WTC11 (cell line): ENCODE measurements at regions not wholly inside any gene's neighbourhood (a gene's known extent, or its start where the extent isn't known, plus 50 kb on each side); places are given as distances from the start of the nearest gene placed in this dataset.

Experiments used
- ATAC-seq: fragments of 200-7000 bp; cut with Tn5 transposase; 2 replicates; pipeline ENCODE4 v1.10.0; 2021; ENCODE audit warnings: mild to moderate bottlenecking, moderate library complexity
- CTCF ChIA-PET: fragments of 300-600 bp; sonication (Branson Sonifier 250); formaldehyde crosslinking; loops from one replicate; lab custom pipeline; 2021; ENCODE audit warnings: antibody characterized with exemption; lab: Charles Lee
- POLR2A ChIA-PET: fragments of 350-600 bp; sonication (Branson Sonifier 250); formaldehyde crosslinking; loops from one replicate; lab custom pipeline; 2021; ENCODE audit warnings: antibody characterized with exemption; lab: Charles Lee
- DNase-seq: peaks from one replicate; pipeline ENCODE4 v3.0.0; 2021; ENCODE audit warnings: low spot score
- H3K27ac Mint-ChIP-seq: 2 replicates; pipeline ENCODE4 v1.8.0; 2021; ENCODE audit warnings: mixed read lengths
- H3K27me3 Mint-ChIP-seq: 2 replicates; pipeline ENCODE4 v1.8.0; 2021; ENCODE audit warnings: low read depth, mild to moderate bottlenecking, moderate library complexity, mixed read lengths
- H3K36me3 Mint-ChIP-seq: 2 replicates; pipeline ENCODE4 v1.8.0; 2021; ENCODE audit warnings: mixed read lengths
- H3K4me1 Mint-ChIP-seq: 2 replicates; pipeline ENCODE4 v1.8.0; 2022; ENCODE audit warnings: mixed read lengths
- H3K4me3 Mint-ChIP-seq: 2 replicates; pipeline ENCODE4 v1.8.0; 2021; ENCODE audit warnings: mild to moderate bottlenecking, moderate library complexity, mixed read lengths
- H3K9me3 Mint-ChIP-seq: 2 replicates; pipeline ENCODE4 v1.8.0; 2021; ENCODE audit warnings: mixed read lengths
- ATF2 ChIP-seq: sonication (generic); formaldehyde crosslinking; IDR thresholded peaks from 2 replicates; pipeline ENCODE4 v1.8.1; 2022; ENCODE audit warnings: low read depth, missing genetic modification reagents, borderline replicate concordance
- ATF6 ChIP-seq: sonication (generic); formaldehyde crosslinking; IDR thresholded peaks from 2 replicates; pipeline ENCODE4 v1.8.1; 2023; ENCODE audit warnings: mild to moderate bottlenecking, missing genetic modification reagents
- CREB1 ChIP-seq: sonication (generic); formaldehyde crosslinking; IDR thresholded peaks from 2 replicates; pipeline ENCODE4 v1.8.0; 2023; ENCODE audit warnings: mild to moderate bottlenecking, missing genetic modification reagents
- HMGXB4 ChIP-seq: sonication (generic); formaldehyde crosslinking; IDR thresholded peaks from 2 replicates; pipeline ENCODE4 v1.8.1; 2023; ENCODE audit warnings: mild to moderate bottlenecking, moderate library complexity, missing genetic modification reagents
- IRF2 ChIP-seq: sonication (generic); formaldehyde crosslinking; IDR thresholded peaks from 2 replicates; pipeline ENCODE4 v1.8.0; 2022; ENCODE audit warnings: low read depth, missing genetic modification reagents, borderline replicate concordance
- MLX ChIP-seq: sonication (generic); formaldehyde crosslinking; IDR thresholded peaks from 2 replicates; pipeline ENCODE4 v1.8.1; 2023; ENCODE audit warnings: mild to moderate bottlenecking, missing genetic modification reagents, moderate library complexity
- NFYB ChIP-seq: sonication (generic); formaldehyde crosslinking; conservative IDR thresholded peaks from 2 replicates; pipeline ENCODE4 v1.8.0; 2022; ENCODE audit warnings: low read depth, missing genetic modification reagents
- NR1H2 ChIP-seq: sonication (generic); formaldehyde crosslinking; IDR thresholded peaks from 2 replicates; pipeline ENCODE4 v1.9.0; 2021; ENCODE audit warnings: mild to moderate bottlenecking, moderate library complexity, missing genetic modification reagents
- PRDM15 ChIP-seq: sonication (generic); formaldehyde crosslinking; IDR thresholded peaks from 2 replicates; pipeline ENCODE4 v1.8.0; 2022; ENCODE audit warnings: missing genetic modification reagents
- PREB ChIP-seq: sonication (generic); formaldehyde crosslinking; IDR thresholded peaks from 2 replicates; pipeline ENCODE4 v1.8.1; 2022; ENCODE audit warnings: mild to moderate bottlenecking, missing genetic modification reagents, moderate library complexity, borderline replicate concordance
- RELA ChIP-seq: sonication (generic); formaldehyde crosslinking; IDR thresholded peaks from 2 replicates; pipeline ENCODE4 v1.8.1; 2022; ENCODE audit warnings: missing genetic modification reagents, mild to moderate bottlenecking, borderline replicate concordance
- SMAD3 ChIP-seq: sonication (generic); formaldehyde crosslinking; IDR thresholded peaks from 2 replicates; pipeline ENCODE4 v1.8.0; 2022; ENCODE audit warnings: missing genetic modification reagents, mild to moderate bottlenecking, borderline replicate concordance
- TEAD1 ChIP-seq: sonication (generic); formaldehyde crosslinking; IDR thresholded peaks from 2 replicates; pipeline ENCODE4 v1.8.0; 2022; ENCODE audit warnings: mild to moderate bottlenecking, missing genetic modification reagents
- TEAD4 ChIP-seq: sonication (generic); formaldehyde crosslinking; IDR thresholded peaks from 2 replicates; pipeline ENCODE4 v1.8.0; 2022; ENCODE audit warnings: mild to moderate bottlenecking, missing genetic modification reagents
- ZMAT4 ChIP-seq: fragments of 250-450 bp; sonication (Bioruptor Pico); IDR thresholded peaks from 2 replicates; pipeline ENCODE4 v1.9.0; 2021; ENCODE audit warnings: mild to moderate bottlenecking
- ZNF232 ChIP-seq: sonication (generic); formaldehyde crosslinking; IDR thresholded peaks from 2 replicates; pipeline ENCODE4 v1.8.0; 2022; ENCODE audit warnings: mild to moderate bottlenecking, missing genetic modification reagents
- ZNF416 ChIP-seq: fragments of 250-450 bp; sonication (Bioruptor Pico); IDR thresholded peaks from 2 replicates; pipeline ENCODE4 v1.9.0; 2021; ENCODE audit warnings: mild to moderate bottlenecking, inconsistent platforms

GRCh38 chr14:51806026-51807023 is 54.1 kb upstream of the GNG2 start:
- H3K27ac Mint-ChIP-seq: no peak overlapping the region
- CTCF ChIA-PET: interaction anchor here (1.0 kb wide), 1 partner anchor 26 kb away, joined by 3 read pairs; no protein-coding TSS in a partner anchor

GRCh38 chr14:51807356-51807755 is 53.1 kb upstream of the GNG2 start:
- Mint-ChIP-seq H3K9me3 (peaks cover 23% of the 10 kb centered on the region), H3K27me3 (peaks cover 7% of the 10 kb centered on the region), H3K4me1 (no peaks in the 10 kb centered on the region), H3K36me3 (peaks cover 13% of the 10 kb centered on the region), H3K27ac (no peak overlapping the region)
- POLR2A ChIA-PET: no interaction called here
- CTCF ChIA-PET: no interaction called here
- TF ChIP-seq SMAD3 (CRISPR knock-in tag) (no peak), ATF2 (CRISPR knock-in tag) (no peak), HMGXB4 (CRISPR knock-in tag) (no peak), NFYB (CRISPR knock-in tag) (no peak), PRDM15 (CRISPR knock-in tag) (no peak), ZMAT4 (CRISPR knock-in tag) (no peak), CREB1 (CRISPR knock-in tag) (no peak), MLX (CRISPR knock-in tag) (no peak), RELA (CRISPR knock-in tag) (no peak), ZNF416 (CRISPR knock-in tag) (no peak), PREB (CRISPR knock-in tag) (no peak), ZNF232 (CRISPR knock-in tag) (no peak), ATF6 (CRISPR knock-in tag) (no peak), NR1H2 (CRISPR knock-in tag) (no peak), TEAD4 (CRISPR knock-in tag) (no peak), TEAD1 (CRISPR knock-in tag) (no peak)
- TF ChIP-seq, all 79 proteins: peak for 0
- H3K4me3 Mint-ChIP-seq: no peak overlapping the region
- ATAC-seq (no peak), DNase-seq (no peak)

More at GRCh38 chr14:51806026-51807023, 54.1 kb upstream of the GNG2 start:
- Mint-ChIP-seq H3K36me3 (peaks cover 13% of the 10 kb centered on the region), H3K4me1 (no peaks in the 10 kb centered on the region; the same call in 1 of the 2 replicates), H3K27me3 (peaks cover 7% of the 10 kb centered on the region), H3K9me3 (peaks cover 28% of the 10 kb centered on the region), H3K4me3 (no peak overlapping the region)
- no peak for DNase-seq
- TF ChIP-seq IRF2 (CRISPR knock-in tag): no peak
- ATAC-seq: no peak
- POLR2A ChIA-PET: no interaction called here
